ENCODE measurements at regions not wholly inside any gene's neighbourhood (a gene's known extent, or its start where the extent isn't known, plus 50 kb on each side); places are given as distances from the start of the nearest gene placed in this dataset.

DNA sequence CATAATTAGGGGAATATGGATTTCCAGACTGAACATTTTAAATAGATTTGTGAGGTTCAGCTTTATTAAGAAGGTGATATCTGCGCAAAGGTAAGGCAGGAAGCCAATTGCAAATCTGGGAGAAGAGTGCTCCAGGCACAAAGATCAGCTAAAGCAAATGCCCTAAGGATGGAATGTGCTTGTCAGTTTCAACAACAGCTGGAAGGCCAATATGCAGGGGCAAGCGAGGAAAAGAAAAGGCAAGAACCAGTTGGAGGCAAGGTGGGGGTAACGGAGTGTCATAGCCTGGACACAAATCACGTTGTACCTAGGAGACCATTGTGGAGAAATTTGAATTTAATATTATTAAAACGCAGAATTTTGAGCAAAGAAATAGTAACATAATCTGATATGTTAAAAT is 1710.3 kb upstream of the PCDH7 start:
- Mint-ChIP-seq H3K27me3 (ENCODE audit: low read depth) (no peaks in the 10 kb centered on the region), H3K4me1 (peaks cover 6% of the 10 kb centered on the region), H3K36me3 (ENCODE audit: low read depth) (no peaks in the 10 kb centered on the region), H3K9me3 (peaks cover 19% of the 10 kb centered on the region), H3K27ac (ENCODE audit: unreplicated experiment) (no peak overlapping the region), H3K4me3 (no peak overlapping the region)
- no peak for DNase-seq (ENCODE audit: low read depth, low spot score)
- TF ChIP-seq, protein P1, sequence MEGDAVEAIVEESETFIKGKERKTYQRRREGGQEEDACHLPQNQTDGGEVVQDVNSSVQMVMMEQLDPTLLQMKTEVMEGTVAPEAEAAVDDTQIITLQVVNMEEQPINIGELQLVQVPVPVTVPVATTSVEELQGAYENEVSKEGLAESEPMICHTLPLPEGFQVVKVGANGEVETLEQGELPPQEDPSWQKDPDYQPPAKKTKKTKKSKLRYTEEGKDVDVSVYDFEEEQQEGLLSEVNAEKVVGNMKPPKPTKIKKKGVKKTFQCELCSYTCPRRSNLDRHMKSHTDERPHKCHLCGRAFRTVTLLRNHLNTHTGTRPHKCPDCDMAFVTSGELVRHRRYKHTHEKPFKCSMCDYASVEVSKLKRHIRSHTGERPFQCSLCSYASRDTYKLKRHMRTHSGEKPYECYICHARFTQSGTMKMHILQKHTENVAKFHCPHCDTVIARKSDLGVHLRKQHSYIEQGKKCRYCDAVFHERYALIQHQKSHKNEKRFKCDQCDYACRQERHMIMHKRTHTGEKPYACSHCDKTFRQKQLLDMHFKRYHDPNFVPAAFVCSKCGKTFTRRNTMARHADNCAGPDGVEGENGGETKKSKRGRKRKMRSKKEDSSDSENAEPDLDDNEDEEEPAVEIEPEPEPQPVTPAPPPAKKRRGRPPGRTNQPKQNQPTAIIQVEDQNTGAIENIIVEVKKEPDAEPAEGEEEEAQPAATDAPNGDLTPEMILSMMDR (conservative IDR thresholded peaks at IDR 0.05), result no peak

DNA sequence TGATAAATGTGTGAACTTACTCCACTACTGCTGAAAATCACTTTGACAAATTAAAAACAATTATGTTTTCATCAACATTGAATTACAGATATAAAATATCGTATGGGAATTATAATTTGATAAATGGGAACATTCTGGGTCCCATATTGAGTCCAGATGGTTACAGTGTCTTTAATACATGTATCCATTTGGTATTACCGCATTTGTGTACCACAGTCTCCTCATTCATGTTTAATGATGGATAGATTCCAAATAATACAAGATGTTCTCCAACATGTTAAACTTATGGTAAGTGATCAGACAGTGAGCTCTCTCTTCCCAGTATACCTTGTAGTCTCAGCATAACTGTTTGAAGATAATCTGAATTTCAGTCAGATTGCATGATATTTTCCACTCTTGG is 1706.8 kb upstream of the PCDH7 start:
- Mint-ChIP-seq H3K4me3 (no peak overlapping the region), H3K27me3 (ENCODE audit: low read depth) (no peaks in the 10 kb centered on the region), H3K4me1 (peaks cover 6% of the 10 kb centered on the region), H3K36me3 (ENCODE audit: low read depth) (no peaks in the 10 kb centered on the region), H3K27ac (ENCODE audit: unreplicated experiment) (no peak overlapping the region), H3K9me3 (peaks cover 18% of the 10 kb centered on the region)
- DNase-seq (ENCODE audit: low read depth, low spot score), result no peak
- TF ChIP-seq, protein P1 (conservative IDR thresholded peaks at IDR 0.05), result no peak

DNA sequence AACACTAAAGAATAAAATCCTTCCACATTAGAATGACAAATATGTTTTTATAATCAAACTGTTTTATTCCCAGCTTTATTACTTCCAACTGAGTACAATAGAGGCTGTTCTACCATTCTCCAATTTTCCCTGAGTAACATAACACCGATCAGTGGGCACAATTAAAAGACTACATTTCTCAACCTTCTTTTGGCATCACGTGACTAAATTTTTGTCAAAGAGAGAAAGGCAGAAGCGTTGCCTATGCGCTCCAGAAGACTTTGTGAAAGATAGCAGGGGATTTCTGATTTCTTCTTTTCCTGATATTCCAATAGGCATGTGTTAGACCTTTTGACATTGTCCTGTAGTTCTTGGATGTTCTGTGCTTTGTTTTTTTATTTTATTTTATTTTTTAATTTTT is 1705.6 kb upstream of the PCDH7 start:
- no peak overlapping the region for H3K27ac Mint-ChIP-seq (ENCODE audit: unreplicated experiment)
- no peaks in the 10 kb centered on the region for H3K36me3 Mint-ChIP-seq (ENCODE audit: low read depth)

DNA sequence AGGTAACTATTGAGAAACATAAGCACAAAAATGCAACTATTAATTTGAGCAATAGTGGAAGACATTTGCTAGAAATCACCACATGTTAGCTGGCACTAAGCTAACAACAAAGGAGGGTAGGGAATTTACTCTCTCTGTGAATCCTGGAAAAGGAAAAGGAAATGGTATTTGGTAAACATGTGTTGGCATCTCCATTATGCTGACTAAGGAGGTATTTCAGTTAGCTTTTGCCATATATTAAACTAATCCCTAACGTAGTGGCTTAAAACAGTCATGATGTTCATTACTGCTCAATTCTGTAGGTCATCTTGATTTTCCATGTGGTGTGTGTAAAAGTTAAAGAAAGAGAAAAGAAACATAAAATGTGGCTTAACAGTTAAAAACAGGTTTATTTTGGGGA is 1686.5 kb upstream of the PCDH7 start:
- Mint-ChIP-seq H3K4me1 (no peaks in the 10 kb centered on the region), H3K36me3 (ENCODE audit: low read depth) (peaks cover 10% of the 10 kb centered on the region), H3K4me3 (no peak overlapping the region), H3K27me3 (ENCODE audit: low read depth) (no peaks in the 10 kb centered on the region), H3K27ac (ENCODE audit: unreplicated experiment) (no peak overlapping the region), H3K9me3 (peaks cover 15% of the 10 kb centered on the region)
- no peak for DNase-seq (ENCODE audit: low read depth, low spot score)
- TF ChIP-seq, protein P1 (conservative IDR thresholded peaks at IDR 0.05), result no peak

More for the DNA sequence above, 1705.6 kb upstream of the PCDH7 start:
- H3K9me3 Mint-ChIP-seq, result peaks cover 18% of the 10 kb centered on the region
- peaks cover 6% of the 10 kb centered on the region for H3K4me1 Mint-ChIP-seq
- H3K27me3 Mint-ChIP-seq (ENCODE audit: low read depth), result no peaks in the 10 kb centered on the region
- TF ChIP-seq, protein P1 (conservative IDR thresholded peaks at IDR 0.05), result no peak
- DNase-seq (ENCODE audit: low read depth, low spot score), result no peak
- no peak overlapping the region for H3K4me3 Mint-ChIP-seq

- peaks cover 15% of the 10 kb centered on the region for H3K9me3 Mint-ChIP-seq
- H3K27me3 Mint-ChIP-seq (ENCODE audit: low read depth), result no peaks in the 10 kb centered on the region
- H3K27ac Mint-ChIP-seq (ENCODE audit: unreplicated experiment), result no peak overlapping the region
- no peak overlapping the region for H3K4me3 Mint-ChIP-seq
- TF ChIP-seq, protein P1 (conservative IDR thresholded peaks at IDR 0.05), result no peak
- H3K4me1 Mint-ChIP-seq, result no peaks in the 10 kb centered on the region
- H3K36me3 Mint-ChIP-seq (ENCODE audit: low read depth), result peaks cover 10% of the 10 kb centered on the region
- no peak for DNase-seq (ENCODE audit: low read depth, low spot score)
Observed at GRCh38 chr4:29037501-29037900, 1682.7 kb upstream of the PCDH7 start.

DNA sequence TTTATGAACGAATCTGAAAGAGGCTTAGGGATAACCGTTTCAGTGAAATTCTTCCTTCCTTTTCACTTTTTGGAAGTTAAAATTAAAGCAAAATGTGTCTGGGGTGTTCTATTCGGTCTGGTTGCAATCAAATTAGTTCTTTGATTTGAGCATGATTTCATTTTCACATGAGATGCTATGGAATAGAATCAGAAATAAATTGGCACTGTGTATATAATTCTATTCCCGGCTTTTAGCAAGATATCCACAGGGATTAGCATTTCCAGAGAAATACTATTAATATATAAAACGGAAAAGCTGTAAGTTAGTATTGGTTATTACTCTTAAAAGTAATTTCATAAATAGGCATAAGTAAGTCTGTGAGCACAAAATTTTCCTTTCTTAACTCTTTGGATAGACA is 1676.8 kb upstream of the PCDH7 start:
- TF ChIP-seq, protein P1 (conservative IDR thresholded peaks at IDR 0.05), result no peak
- H3K4me1 Mint-ChIP-seq, result peaks cover 17% of the 10 kb centered on the region
- no peak overlapping the region for H3K4me3 Mint-ChIP-seq
- peaks cover 2% of the 10 kb centered on the region for H3K9me3 Mint-ChIP-seq
- peaks cover 2% of the 10 kb centered on the region for H3K36me3 Mint-ChIP-seq (ENCODE audit: low read depth)
- no peak overlapping the region for H3K27ac Mint-ChIP-seq (ENCODE audit: unreplicated experiment)
- no peak for DNase-seq (ENCODE audit: low read depth, low spot score)
- no peaks in the 10 kb centered on the region for H3K27me3 Mint-ChIP-seq (ENCODE audit: low read depth)

All from neural crest cell (in vitro differentiated cells).